ENCODE measurements at regions not wholly inside any gene's neighbourhood (a gene's known extent, or its start where the extent isn't known, plus 50 kb on each side); places are given as distances from the start of the nearest gene placed in this dataset.

GRCh38 chr9:78462611-78463010 lies 165.7 kb downstream of the PSAT1 start:
- TF ChIP-seq CTCF (IDR thresholded peaks at IDR 0.05; ENCODE audit: low read length) (no peak), EZH2 (optimal IDR thresholded peaks at IDR 0.05; ENCODE audit: low read depth, low read length) (no peak)
